H1 (cell line): ENCODE measurements at regions not wholly inside any gene's neighbourhood (a gene's known extent, or its start where the extent isn't known, plus 50 kb on each side); places are given as distances from the start of the nearest gene placed in this dataset.

Experiments used
- CTCF ChIA-PET: fragments of 300-600 bp; sonication (Branson Sonifier 250); formaldehyde crosslinking; loops from one replicate; lab custom pipeline; 2021; ENCODE audit not compliant: partially characterized antibody; lab: Charles Lee
- POLR2A ChIA-PET: fragments of 300-600 bp; sonication (Branson Sonifier 250); formaldehyde crosslinking; loops from one replicate; lab custom pipeline; 2021; ENCODE audit warnings: inconsistent platforms; ENCODE audit not compliant: partially characterized antibody; lab: Charles Lee
- DNase-seq, 2 experiments: peaks; one replicate each; pipeline versions ENCODE4 v3.0.0 to v3.0.0-alpha.2; 2010 to 2022; ENCODE audit warnings: low spot score in 2 of 2, low read depth in 1 of 2, mixed read lengths in 1 of 2
- FAIRE-seq: peaks from 2 replicates; lab custom pipeline; 2011; peaks lifted over from hg19 to GRCh38; lab: Jason Lieb, UNC
- H2AFZ ChIP-seq: 2 replicates; pipeline ENCODE4 v1.8.1; 2012; ENCODE audit warnings: low read length, inconsistent platforms
- H2AK5ac ChIP-seq: 2 replicates; pipeline ENCODE4 v1.6.1; 2013; ENCODE audit warnings: low read depth, low read length
- H2BK120ac ChIP-seq: replicated peaks from 2 replicates; pipeline ENCODE3; 2013; ENCODE audit warnings: low read depth, low read length, inconsistent platforms
- H2BK12ac ChIP-seq: 2 replicates; pipeline ENCODE4 v1.6.1; 2013; ENCODE audit warnings: low read depth, low read length
- H2BK15ac ChIP-seq: 2 replicates; pipeline ENCODE4 v1.6.1; 2013; ENCODE audit warnings: low read length
- H2BK20ac ChIP-seq: 2 replicates; pipeline ENCODE4 v1.6.1; 2013; ENCODE audit warnings: low read length
- H2BK5ac ChIP-seq: 2 replicates; pipeline ENCODE4 v1.6.1; 2013; ENCODE audit warnings: low read depth, low read length
- H3K14ac ChIP-seq: 2 replicates; pipeline ENCODE4 v1.6.1; 2013; ENCODE audit warnings: inconsistent platforms; ENCODE audit not compliant: insufficient read length
- H3K18ac ChIP-seq: 2 replicates; pipeline ENCODE4 v1.6.1; 2013; ENCODE audit warnings: low read length; ENCODE audit errors: extremely low read depth
- H3K23ac ChIP-seq: 2 replicates; pipeline ENCODE4 v1.6.1; 2013; ENCODE audit warnings: inconsistent platforms; ENCODE audit not compliant: insufficient read length
- H3K23me2 ChIP-seq: 2 replicates; pipeline ENCODE4 v1.6.1; 2013; ENCODE audit warnings: low read depth, low read length
- H3K27ac ChIP-seq: 2 replicates; pipeline ENCODE4 v1.6.1; 2011; ENCODE audit warnings: low read depth, low read length, inconsistent platforms
- H3K27me3 ChIP-seq, 4 experiments: replicated peaks in 1 of 4; 1 replicate in 1 of 4; 2 replicates in 3 of 4; pipeline versions ENCODE4 v1.6.1 to v1.8.1; 2011 to 2013; ENCODE audit warnings: low read length in 3 of 4, mild to moderate bottlenecking in 3 of 4, inconsistent platforms in 2 of 4, mixed read lengths in 2 of 4, moderate library complexity in 1 of 4; ENCODE audit not compliant: control insufficient read depth in 3 of 4, insufficient read depth in 3 of 4; ENCODE audit errors: extremely low read depth in 1 of 4
- H3K36me3 ChIP-seq, 4 experiments: 2 replicates each; pipeline versions ENCODE4 v1.6.1 to v1.8.1; 2011 to 2013; ENCODE audit warnings: mild to moderate bottlenecking in 4 of 4, low read length in 3 of 4, moderate library complexity in 2 of 4, control low read depth in 1 of 4, inconsistent platforms in 1 of 4; ENCODE audit not compliant: insufficient read depth in 4 of 4, control insufficient read depth in 2 of 4
- H3K4ac ChIP-seq: replicated peaks from 2 replicates; pipeline ENCODE3; 2013; ENCODE audit warnings: low read length, low read depth, mixed read lengths, inconsistent platforms; ENCODE audit not compliant: insufficient read length
- H3K4me1 ChIP-seq, 4 experiments: replicated peaks in 1 of 4; 1 replicate in 1 of 4; 2 replicates in 3 of 4; pipeline versions ENCODE4 v1.6.1 to v1.8.1; 2011 to 2013; ENCODE audit warnings: low read length in 3 of 4, inconsistent platforms in 2 of 4, mixed read lengths in 1 of 4; ENCODE audit not compliant: insufficient read depth in 4 of 4, control insufficient read depth in 3 of 4
- H3K4me2 ChIP-seq, 2 experiments: 2 replicates each; pipeline versions ENCODE4 v1.6.1 to v1.8.1; 2011 to 2013; ENCODE audit warnings: low read depth in 2 of 2, low read length in 2 of 2, control low read depth in 1 of 2, inconsistent platforms in 1 of 2, mild to moderate bottlenecking in 1 of 2; ENCODE audit not compliant: insufficient read depth in 1 of 2
- H3K4me3 ChIP-seq, 4 experiments: fragments of 200-600, 300-600 bp in 1 of 4; sonication (generic), shearing (Covaris generic), sonication (Bioruptor Twin) in 1 of 4; 2 replicates each; pipeline versions ENCODE4 v1.5.1 to v1.8.1; 2011 to 2016; ENCODE audit warnings: low read length in 4 of 4, low read depth in 3 of 4, control low read depth in 2 of 4, inconsistent platforms in 2 of 4, mild to moderate bottlenecking in 2 of 4, mixed read lengths in 1 of 4, moderate library complexity in 1 of 4; ENCODE audit not compliant: insufficient read depth in 2 of 4; ENCODE audit errors: extremely low read depth in 1 of 4
- H3K56ac ChIP-seq: replicated peaks from 2 replicates; pipeline ENCODE3; 2013; ENCODE audit warnings: low read depth, mild to moderate bottlenecking, mixed read lengths, low read length, inconsistent platforms; ENCODE audit not compliant: insufficient read length
- H3K79me1 ChIP-seq: 2 replicates; pipeline ENCODE4 v1.6.1; 2013; ENCODE audit warnings: low read depth, low read length, control low read depth
- H3K79me2 ChIP-seq, 2 experiments: 2 replicates each; pipeline versions ENCODE4 v1.6.1 to v1.8.1; 2012 to 2013; ENCODE audit warnings: low read length in 2 of 2, mild to moderate bottlenecking in 2 of 2, inconsistent platforms in 1 of 2; ENCODE audit not compliant: insufficient read depth in 2 of 2, control insufficient read depth in 1 of 2
- H3K9ac ChIP-seq, 4 experiments: replicated peaks in 1 of 4; 1 replicate in 1 of 4; 2 replicates in 3 of 4; pipeline versions ENCODE4 v1.6.1 to v1.8.1; 2011 to 2013; ENCODE audit warnings: low read depth in 3 of 4, low read length in 3 of 4, control low read depth in 2 of 4, mild to moderate bottlenecking in 2 of 4, moderate library complexity in 2 of 4, inconsistent platforms in 1 of 4; ENCODE audit errors: extremely low read depth in 1 of 4
- H3K9me3 ChIP-seq, 2 experiments: 2 replicates each; pipeline versions ENCODE4 v1.6.1 to v1.8.1; 2012 to 2013; ENCODE audit warnings: mild to moderate bottlenecking in 2 of 2, moderate library complexity in 2 of 2, control low read depth in 1 of 2, inconsistent platforms in 1 of 2, low read depth in 1 of 2, low read length in 1 of 2, mixed read lengths in 1 of 2; ENCODE audit not compliant: insufficient read depth in 2 of 2
- H4K20me1 ChIP-seq, 2 experiments: replicated peaks in 1 of 2; 2 replicates each; pipeline versions ENCODE3 to v1.8.1; 2011 to 2013; ENCODE audit warnings: inconsistent platforms in 2 of 2, low read length in 2 of 2, mild to moderate bottlenecking in 1 of 2; ENCODE audit not compliant: insufficient read depth in 2 of 2, control insufficient read depth in 1 of 2
- H4K5ac ChIP-seq: 2 replicates; pipeline ENCODE4 v1.6.1; 2013; ENCODE audit warnings: low read length, low read depth, mixed read lengths, inconsistent platforms; ENCODE audit not compliant: insufficient read length
- H4K8ac ChIP-seq: 2 replicates; pipeline ENCODE4 v1.8.0; 2013; ENCODE audit warnings: mild to moderate bottlenecking, moderate library complexity, low read length, inconsistent platforms; ENCODE audit not compliant: insufficient read depth; ENCODE audit errors: extremely low read depth
- H4K91ac ChIP-seq: replicated peaks from 2 replicates; pipeline ENCODE3; 2013; ENCODE audit warnings: low read length, mixed read lengths, inconsistent platforms; ENCODE audit not compliant: insufficient read length
- EGR1 ChIP-seq: IDR thresholded peaks from 2 replicates; pipeline ENCODE4 v1.6.1; 2011; ENCODE audit warnings: low read depth, low read length, borderline replicate concordance
- GABPA ChIP-seq: IDR thresholded peaks from 2 replicates; pipeline ENCODE4 v1.6.1; 2011; ENCODE audit warnings: mild to moderate bottlenecking, low read length, moderate library complexity, borderline replicate concordance; ENCODE audit not compliant: insufficient read depth
- JUND ChIP-seq: IDR thresholded peaks from 2 replicates; pipeline ENCODE4 v1.6.1; 2011; ENCODE audit warnings: mild to moderate bottlenecking, improper control_type of control experiment, low read length
- RBBP5 ChIP-seq: IDR thresholded peaks from 2 replicates; pipeline ENCODE4 v1.7.1; 2012; ENCODE audit warnings: low read depth, mild to moderate bottlenecking, inconsistent platforms, low read length, moderate library complexity, borderline replicate concordance
- SAP30 ChIP-seq: fragments of 300-600 bp; sonication (generic); IDR thresholded peaks from 2 replicates; pipeline ENCODE4 v1.7.1; 2012; ENCODE audit warnings: low read length, moderate library complexity, mild to moderate bottlenecking, inconsistent platforms; ENCODE audit not compliant: insufficient read depth, insufficient replicate concordance
- TAF7 ChIP-seq: optimal IDR thresholded peaks from 2 replicates; pipeline ENCODE3; 2011; ENCODE audit warnings: low read depth, mild to moderate bottlenecking, inconsistent platforms, low read length, moderate library complexity, borderline replicate concordance
- WGBS, 2 experiments: shearing (Covaris generic) in 1 of 2; methylation state at CpG; one replicate each; pipeline versions ENCODE4 v1.1.6 to v1.1.7; 2013 to 2015; ENCODE audit warnings: low lambda C conversion rate in 2 of 2, mixed read lengths in 2 of 2, inconsistent platforms in 1 of 2, low coverage in 1 of 2, missing lambda C conversion rate in 1 of 2; ENCODE audit not compliant: insufficient replicate concordance in 2 of 2, insufficient coverage in 1 of 2, insufficient read length in 1 of 2; ENCODE audit errors: extremely low coverage in 1 of 2, missing lambda C conversion rate in 1 of 2; 5-methylcytosine and 5-hydroxymethylcytosine counted together

GRCh38 chr16:85294810-85295508 is 182.7 kb upstream of the CIBAR2 start:
- Histone ChIP-seq H3K4ac (no peak overlapping the region), H3K14ac (no peak overlapping the region), H3K9ac (no peak overlapping the region), H2BK12ac (no peak overlapping the region), H3K56ac (no peak overlapping the region), H2BK15ac (no peak overlapping the region), H3K36me3 (no peaks in the 10 kb centered on the region), H3K27me3 (no peaks in the 10 kb centered on the region; a peak in 1 of 7 replicates), H3K18ac (no peak overlapping the region; the same call in 1 of the 2 replicates), H2BK120ac (no peak overlapping the region), H4K8ac (no peak overlapping the region), H4K5ac (no peak overlapping the region), H2AFZ (no peak overlapping the region), H3K9me3 (no peaks in the 10 kb centered on the region), H2BK20ac (no peak overlapping the region), H4K20me1 (peaks cover 4 to 12% of the 10 kb centered on the region in 2 experiments), H3K4me2 (no peak overlapping the region), H3K23ac (no peak overlapping the region), H3K4me1 (peaks cover 0 to 12% (median under 1%) of the 10 kb centered on the region in 4 experiments; a peak in 4 of 7 replicates), H3K79me1 (no peaks in the 10 kb centered on the region), H3K79me2 (no peaks in the 10 kb centered on the region), H2BK5ac (no peak overlapping the region), H4K91ac (no peak overlapping the region), H2AK5ac (no peak overlapping the region), H3K23me2 (no peaks in the 10 kb centered on the region), H3K27ac (no peak overlapping the region), H3K4me3 (no peak overlapping the region)
- FAIRE-seq = no peak
- ChIA-PET POLR2A (no interaction called here), CTCF (interaction anchor here (0.6 to 15.8 kb wide), 7 partner anchors 15 to 57 kb away, joined by 3 to 165 read pairs (median 5); no protein-coding TSS in a partner anchor)
- 93% methylated on average over 25 of the region's 25 CpGs; no CpG with 5 or more reads in 1 of the 2 experiments for WGBS, 2 experiments
- DNase-seq = no peak
- no peak for TF ChIP-seq EGR1
- no peak for TF ChIP-seq JUND
- TF ChIP-seq SAP30 = no peak
- TF ChIP-seq TAF7 = no peak
- TF ChIP-seq GABPA = no peak
- no peak for TF ChIP-seq RBBP5
